T-helper 1 cell (primary cell): ENCODE measurements at regions not wholly inside any gene's neighbourhood (a gene's known extent, or its start where the extent isn't known, plus 50 kb on each side); places are given as distances from the start of the nearest gene placed in this dataset.
"Not testable (repeated sequence)": the region's sequence is repeated elsewhere in the genome, so short reads cannot be mapped to it uniquely, and the experiment has no call there.

Source experiments
- DNase-seq, 5 donors: peaks; one replicate each; pipeline ENCODE4 v3.0.0-alpha.2; 2012 to 2020

DNA sequence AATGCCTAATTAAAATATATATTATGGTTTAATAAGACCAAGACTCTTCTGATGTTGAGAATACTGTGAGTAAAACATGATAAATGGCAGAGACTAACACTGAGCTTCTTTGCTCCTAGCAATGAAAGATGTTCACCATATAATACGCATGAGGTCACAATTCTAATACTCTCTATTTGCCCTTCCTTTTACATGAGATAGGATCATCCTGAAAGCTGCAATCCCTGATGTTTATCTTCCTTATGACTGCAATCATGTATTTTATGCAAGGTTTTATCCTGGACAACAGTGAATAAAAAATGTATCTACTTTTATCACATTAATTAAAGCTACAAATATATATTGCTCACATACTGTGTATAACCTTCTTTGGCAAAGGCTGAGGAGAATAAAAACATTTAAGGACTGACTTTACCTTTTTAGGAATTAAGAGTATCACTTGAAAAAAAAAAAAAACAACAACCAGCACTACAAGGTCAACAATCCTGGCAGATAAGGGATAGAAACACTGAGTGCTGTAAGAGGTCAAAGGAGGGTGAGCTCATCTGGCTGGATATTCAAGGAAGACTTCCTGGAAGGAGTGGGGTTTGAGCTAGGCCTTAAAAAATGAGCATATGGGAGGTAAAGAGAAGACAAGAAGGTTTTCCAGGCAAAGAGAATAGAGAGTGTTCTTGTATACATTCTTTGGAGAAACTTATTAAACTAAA is 99.9 kb downstream of the AREG start:
- DNase-seq, result no peak

DNA sequence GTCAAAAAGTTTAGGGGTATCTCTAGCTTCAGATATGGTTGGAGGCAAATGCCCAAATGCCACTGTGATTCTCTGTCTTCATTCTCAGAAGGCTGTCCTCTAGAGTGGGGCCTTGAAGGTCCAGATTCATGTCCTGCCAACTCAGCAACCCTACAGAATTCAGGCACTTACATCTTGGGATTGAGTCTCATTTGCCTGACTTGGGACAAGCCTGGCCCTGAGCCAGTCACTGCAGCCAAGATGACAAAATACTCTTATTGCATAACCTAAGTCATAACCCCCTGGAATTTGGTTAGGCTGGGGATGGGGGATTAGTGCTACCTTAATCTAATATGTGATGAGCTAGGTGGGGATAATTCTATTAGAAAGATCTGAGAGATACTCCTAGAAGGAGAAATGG is 100.5 kb downstream of the AREG start:
- DNase-seq, result no peak

DNA sequence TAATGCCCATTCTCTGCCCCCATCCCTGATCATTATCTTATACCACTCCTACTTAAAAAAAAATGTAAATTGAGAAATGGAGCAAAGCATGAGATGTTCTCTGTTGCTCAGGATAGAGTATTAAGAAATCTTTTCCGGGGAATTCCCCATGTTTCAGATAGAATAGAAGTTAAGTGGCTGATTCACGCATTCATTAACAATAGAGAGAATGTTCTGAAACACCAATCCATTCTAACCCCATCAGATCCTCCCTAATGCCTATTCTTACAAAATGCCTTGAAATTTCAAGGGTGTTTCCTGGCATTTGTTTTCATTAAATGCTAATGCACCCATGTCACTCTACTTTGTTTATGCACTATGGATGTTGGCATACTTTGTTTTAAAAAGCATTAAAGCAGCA is 101.1 kb downstream of the AREG start:
- DNase-seq, result no peak

DNA sequence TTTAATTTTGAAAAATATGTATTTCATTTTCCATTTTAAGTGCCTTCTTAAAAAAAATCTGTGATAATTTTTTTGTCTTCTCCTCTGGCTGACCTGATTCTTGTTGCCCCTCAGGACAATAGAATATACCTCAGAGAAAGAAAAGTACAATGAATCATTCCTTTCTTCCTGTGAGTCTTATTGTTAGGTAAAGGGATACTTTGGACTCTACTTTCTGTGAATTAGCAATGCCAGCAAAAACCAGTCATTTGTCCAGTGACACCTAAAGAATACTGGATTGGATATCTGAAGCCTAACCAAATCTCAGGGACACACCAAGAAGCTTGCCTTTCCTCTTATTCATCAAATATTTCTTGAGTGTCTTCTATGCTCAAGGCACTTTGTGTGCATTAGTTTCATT is 102.1 kb downstream of the AREG start:
- no peak for DNase-seq

DNA sequence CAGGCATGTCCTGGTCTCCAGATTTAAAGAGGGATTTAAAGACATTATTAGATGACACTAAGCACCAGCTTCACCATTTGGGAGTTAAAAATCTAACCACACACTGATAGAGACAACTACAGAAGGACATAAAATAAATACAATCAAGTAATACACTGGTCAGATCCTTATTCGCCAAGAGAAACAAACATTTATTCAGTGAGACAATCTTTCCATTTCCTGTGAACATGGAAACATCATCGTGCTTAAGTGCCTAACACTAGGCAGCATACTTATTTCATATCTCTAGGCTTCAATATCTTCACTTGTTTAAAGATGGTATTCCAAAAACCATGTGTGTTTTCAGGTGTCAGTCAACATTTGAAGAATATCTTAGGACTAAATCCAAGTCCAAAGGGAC is 103.6 kb downstream of the AREG start:
- no peak for DNase-seq

DNA sequence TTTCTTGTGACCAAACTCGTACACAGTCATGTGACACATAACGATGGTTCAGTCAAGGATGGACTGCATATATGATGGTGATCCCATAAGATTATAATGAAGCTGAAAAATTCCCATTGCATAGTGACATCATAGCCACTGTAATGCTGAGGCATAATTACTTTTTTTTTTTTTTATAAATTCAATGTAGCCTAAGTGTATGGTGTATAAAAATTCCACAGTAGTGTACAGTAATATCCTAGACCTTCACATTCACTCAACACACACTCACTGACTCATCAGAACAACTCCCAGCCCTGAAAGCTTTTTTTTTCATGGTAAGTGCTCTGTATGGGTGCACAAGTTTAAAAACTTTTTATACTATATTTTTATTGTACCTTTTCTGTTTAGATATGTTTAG is 105.0 kb downstream of the AREG start:
- no peak for DNase-seq

DNA sequence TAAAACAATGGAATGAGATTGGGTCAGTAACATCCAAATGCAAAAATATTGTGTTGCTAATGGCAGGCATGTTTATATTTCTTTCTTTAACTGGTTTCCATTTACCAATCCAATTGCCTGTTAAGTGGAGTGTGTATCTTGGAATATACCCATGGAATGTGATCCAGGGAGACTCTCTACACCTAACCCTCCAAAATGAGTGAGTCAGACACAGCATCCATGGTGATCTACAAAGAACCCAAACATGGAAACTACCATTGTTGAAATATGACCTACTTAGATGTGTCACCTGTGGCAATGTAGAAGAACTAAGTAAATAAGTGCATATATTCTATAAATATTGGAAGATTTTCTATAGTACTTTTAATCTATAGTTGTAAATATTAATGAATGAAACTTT is 110.3 kb downstream of the AREG start:
- no peak for DNase-seq

DNA sequence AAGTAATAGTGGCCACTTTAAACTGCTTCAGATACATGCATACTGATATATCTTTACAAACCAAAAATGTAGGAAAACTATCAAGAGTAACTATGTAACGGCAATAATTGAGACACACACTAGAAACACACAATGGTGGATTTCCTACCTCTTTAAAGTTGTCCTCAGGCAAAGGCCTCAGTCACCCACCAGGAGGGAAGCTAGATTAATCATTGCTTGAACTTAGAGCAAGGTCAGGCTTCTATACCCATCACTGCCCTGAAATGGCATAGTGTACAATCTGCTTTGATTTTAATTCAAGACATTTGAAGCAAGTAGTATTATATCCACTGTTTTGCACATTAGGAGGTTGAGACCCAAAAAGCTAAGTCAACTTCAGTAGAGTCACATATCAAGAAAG is 110.9 kb downstream of the AREG start:
- no peak for DNase-seq

DNA sequence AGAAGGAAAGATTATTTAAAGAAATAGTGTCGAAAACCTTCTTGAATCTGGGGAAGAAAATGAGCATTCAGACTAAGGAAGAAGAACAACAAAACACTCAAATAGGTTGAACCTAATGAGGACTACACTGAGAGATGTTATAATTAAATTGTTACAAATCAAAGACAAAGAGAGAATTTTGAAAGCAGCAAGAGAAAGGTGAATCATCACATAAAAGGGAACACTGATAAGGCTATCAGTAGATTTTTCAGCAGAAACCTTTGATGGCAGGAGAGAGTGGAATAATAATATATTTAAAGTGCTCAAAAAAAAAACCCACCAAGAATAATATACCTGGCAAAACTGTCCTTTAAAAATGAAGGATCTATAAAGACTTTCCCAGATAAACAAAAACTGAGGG is 114.9 kb downstream of the AREG start:
- DNase-seq, result no peak

DNA sequence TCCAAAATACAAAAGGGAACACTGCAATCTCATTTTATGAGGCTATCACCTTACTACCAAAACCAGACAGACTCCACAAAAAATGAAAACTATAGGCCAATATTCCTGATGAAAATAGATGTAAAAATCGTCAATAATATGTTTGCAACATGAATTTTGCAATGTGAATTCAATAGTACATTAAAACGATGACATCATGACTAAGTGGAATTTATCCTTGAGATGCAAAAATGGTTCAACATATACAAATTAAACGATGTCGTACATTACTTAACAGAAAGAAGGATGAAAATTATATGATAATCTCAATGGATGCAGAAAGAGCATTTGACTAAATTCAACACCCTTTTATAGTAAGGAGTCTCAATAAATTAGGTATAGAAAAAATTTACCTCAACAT is 123.0 kb downstream of the AREG start:
- no peak for DNase-seq

DNA sequence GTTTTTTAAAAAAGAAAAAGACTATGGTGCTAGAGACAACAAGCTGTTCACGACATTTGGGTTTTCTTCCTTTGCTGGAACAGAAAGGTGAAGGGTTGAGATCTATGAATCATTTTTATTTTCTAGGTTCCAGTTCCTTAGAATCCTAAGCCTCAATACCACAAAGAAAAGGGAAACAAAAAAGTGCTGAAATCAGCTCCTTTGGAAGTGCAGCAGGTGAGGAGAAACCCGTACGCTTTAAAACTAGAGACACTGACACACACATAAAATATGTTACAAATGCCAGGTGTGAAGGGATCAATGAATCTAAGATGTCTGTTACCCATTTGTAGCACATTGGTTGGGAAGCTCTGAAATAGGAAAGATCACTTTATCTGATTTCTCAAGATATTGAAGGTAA is 125.2 kb downstream of the AREG start:
- DNase-seq, result no peak

DNA sequence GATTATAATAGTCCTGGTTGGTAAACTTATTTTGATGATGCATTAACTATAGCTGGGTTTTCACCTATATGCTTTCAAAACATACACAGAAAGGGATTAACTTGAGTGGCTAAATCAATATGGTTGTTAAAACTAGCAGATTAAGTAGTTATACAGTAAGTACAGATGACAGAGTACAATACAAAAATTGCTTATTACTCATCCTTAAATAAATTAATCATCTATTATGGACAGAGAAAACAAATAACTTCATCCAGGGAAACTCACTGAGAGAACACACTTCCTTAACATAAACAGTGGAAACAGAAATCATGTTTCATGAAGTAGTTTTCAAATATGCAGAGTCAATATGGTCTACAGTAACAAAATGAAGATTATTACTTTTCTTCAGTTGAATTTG is 133.4 kb downstream of the AREG start:
- no peak for DNase-seq

DNA sequence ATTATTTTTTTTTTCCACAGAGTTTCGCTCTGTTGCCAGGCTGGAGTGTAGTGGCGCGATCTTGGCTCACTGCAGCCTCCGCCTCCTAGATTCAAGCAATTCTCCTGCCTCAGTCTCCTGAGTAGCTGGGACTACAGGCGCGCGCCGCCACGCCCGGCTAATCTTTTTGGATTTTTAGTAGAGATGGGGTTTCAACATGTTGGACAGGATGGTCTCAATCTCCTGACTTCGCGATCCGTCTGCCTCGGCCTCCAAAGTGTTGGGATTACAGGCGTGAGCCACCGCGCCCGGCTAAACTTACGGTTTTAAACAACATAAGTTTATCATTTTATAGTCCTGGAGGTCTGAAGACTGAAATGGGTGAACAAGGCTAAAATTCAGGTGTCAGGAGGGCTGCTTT is 133.9 kb downstream of the AREG start:
- not testable (repeated sequence) for DNase-seq

DNA sequence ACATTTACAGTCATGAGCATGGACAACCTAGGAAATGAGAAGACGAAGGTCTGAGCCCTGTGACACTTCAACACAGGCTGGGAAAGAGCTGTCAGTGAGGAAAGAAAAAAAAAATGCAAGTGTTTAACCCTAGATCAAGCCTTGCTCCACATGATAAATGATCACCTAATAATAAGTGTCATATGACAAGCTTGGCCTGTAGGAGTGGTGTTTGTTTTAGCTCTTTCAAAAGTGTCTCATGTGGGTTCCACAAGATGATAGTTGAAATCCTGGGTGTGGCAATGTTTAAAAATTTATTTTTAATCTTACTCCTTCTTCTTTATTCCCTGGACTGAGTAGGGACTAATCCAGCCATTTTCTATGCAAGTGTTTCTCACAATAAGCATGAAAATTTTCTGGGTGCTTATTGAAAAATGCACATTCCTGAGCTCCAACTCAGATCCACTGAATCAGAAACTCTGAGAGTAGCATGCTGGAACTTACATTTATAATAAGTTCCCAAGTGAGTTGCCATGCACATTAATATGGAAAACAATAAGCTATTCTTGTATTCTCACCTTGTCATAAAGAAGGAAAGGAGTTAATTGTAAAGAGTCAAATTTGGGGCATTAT is 138.3 kb downstream of the AREG start:
- no peak for DNase-seq

DNA sequence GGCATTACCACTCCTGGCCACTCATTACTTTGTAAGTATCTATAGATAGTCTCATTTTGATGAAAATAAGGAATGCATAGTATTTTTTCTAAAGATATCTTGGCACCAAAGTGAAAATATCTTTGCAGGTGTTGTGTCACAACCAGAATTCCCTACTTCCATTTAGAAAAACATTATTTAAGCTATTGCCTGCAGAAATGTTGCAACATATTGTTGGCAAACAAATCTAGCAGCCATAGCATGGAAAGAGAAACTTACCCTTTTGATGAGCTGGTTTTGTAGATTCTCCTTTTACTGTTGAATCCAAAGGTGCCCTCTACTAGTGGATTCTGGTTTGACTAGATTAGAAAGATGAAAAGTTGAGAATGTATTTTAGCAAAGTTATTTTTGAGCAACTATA is 138.8 kb downstream of the AREG start:
- DNase-seq, result no peak

DNA sequence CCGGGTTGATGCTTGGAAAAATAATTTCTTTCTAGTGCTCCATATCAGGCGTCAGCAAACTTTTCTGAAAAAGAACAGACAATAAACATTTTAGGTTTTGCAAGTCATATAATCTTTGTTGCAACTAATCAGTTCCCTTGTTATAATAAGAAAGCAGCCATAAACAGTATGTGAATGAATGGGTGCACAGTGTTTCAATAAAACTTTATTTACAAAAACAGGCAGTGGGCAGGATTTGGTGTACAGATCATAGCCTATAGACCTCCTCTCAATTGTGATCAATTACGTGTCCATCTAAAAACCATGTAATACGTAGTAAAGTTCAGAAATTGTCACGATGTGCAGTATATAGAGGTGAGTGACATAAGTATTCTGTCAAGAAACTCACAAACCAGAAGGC is 143.4 kb downstream of the AREG start:
- DNase-seq, result no peak

DNA sequence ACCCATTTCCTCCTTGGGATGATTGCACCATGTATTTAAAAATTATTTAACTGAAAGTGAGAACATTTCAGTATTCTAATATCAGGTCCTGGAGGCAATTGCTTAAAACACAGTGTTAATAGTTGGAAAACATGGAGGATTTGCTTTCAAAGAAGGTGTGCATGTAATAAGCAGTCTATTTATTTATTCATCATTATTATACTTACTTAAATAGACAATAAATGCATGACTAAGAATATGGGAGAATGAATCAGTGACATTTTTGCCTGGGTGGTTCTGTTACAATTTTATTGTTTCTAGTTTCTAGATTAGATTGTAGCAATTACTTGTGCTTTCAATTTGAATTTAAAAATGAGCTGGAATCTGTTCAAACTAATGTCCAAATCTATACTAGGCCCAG is 145.5 kb downstream of the AREG start:
- DNase-seq, result no peak

DNA sequence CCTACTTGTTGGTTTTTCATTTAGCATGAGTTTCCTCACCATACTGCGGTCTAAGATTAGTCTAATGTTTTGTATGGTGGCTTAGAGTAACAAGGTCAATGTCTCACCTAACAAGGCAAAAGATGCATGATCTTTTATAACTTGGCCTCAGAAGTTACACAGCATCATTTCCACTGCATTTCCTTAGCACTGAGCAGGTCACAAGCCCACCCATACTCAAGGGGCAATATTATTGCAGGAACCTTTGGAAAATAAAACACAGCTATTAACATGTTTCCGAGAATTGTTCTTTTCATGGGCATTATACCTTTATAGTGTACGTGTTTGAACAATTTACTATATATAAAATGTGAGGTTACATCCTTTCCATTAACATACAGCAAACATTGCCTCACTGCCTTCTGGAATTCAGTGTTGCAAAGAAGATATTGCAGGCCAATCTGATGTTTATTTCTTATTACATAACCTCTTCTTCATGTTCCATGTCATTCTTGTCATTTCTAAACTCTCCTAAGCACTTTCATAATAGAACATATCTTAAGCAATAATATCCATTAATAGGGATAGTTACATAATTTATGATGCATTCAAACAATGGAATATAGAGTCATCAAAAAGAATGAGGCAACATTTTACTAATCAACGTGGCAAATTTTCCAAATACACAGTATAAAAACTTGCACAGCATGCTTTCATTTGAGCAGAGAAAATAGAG is 153.8 kb downstream of the AREG start:
- no peak for DNase-seq

DNA sequence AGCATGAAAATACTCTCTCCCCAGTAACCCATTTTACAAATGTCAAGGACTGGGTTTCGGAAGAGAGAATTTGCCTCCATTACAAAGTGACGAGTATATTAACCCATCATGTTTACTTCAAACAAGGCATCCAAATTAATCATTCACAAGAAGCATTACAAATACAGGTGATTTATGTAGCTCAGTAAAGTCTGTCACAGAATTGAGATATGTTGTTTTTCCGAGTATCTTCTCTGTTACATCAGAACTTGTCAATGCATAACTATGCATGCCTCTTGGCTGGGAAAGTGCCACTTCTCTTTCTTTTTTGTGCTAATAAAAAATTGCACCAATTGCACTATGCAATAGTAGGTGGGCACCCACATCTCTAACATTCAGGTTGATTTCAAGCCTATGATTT is 158.2 kb downstream of the AREG start:
- DNase-seq, result no peak

DNA sequence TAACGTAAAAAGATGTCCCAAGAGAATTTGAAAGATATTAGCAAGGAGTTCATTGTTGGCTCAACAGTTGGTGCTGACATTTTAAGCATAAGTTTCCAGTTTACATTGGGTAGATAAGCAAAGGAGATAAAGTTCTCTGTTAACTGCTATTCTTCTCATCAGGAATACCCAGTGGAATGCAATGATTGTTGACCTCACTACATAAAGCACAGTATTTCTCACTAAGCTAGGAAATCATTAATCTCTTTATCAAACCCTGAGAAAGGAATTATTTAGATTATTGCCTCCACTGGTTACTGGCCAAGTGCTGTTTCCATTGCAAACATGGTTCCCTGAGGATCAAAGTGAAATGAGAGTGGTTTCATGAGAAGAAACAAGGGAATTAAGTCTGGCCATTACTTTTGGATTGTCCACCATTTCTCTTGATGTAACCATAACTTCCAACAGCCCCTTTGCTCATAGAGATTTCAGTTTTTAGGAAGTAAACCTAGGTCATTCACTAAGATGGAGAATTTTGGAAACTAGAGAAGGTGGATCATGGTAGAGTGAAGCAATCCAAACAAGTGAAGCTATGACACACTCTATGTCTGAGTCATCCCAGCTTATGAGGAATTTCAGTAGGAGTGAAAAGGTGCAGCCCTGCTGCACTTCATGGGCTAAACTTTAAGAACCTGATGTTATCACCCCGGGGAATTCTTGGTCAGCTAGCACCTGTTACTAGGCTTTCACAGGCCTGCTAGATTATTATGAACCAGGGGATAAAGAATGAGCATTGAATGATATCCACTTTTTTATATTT is 163.4 kb downstream of the AREG start:
- DNase-seq, result no peak

DNA sequence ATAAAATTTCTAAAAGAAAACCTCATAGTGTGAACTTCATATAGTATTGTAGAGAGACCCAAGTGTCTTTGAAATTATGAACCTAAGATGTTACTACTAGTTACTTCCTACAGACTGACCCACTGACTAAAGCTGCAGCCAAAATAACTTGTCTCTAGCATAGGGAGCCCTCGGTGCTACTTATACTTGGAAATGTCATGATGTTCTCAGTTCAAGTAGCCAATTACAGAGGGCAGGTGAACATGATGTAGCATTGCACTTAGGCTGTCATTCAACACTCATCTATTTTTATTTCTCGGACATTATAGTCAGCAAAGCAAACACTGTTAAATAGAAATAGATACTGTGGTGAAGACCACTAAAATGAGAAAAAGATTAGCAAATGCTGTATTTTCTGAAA is 165.6 kb downstream of the AREG start:
- no peak for DNase-seq

DNA sequence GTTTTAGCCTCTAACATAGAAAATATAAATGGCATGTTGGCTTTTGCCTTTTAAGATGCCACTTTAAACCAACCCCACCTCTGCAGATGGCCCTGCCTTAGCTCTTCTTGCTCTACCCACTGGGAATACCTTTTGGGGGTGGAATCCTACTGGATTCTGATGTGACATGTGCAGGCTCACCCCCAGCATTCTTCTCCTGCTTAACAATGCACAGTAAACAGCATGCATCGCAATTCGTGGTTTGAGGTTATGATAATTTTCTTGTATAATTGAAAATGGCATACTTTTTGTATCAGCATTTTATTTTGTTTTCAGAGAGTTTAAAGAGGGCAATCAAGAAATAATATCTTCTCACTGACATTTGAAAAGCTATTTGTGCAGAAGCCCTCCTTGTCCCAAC is 167.9 kb downstream of the AREG start:
- no peak for DNase-seq

DNA sequence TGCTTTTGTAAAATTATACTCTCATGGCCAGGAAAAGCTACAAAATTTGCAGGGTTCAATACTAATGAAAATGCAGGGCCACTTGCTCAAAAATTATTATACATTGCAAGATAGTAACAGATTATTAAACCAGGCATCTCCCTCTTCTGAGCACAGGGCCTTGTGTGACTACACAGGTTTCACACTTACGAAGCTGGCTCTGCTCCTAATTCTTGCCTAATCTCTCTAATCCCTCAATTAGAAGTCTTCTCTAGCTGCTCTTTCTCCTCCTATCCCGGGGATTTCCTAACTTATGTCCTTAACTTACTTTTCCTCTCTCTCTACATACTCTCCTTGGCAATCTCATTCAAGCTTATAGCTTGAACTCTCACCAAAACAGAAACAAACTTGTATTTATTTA is 168.3 kb downstream of the AREG start:
- DNase-seq, result no peak

DNA sequence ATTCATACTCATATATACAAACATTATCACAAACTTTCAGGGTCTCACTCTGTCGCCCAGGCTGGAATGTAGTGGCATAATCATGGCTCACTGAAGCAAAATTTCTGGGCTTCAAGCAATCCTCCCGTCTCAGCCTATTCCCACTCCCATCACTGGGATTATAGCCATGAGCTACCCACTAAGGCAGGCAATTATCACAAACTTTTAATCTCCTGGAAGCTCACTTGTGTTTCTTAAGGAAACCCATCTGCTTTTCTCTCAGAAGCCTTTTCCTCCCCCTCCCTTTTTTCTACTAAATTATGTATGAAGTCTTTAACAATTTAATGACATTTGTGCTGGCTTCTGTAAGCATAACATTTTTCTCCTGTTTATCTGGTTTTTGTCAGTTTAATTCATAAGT is 170.5 kb downstream of the AREG start:
- no peak for DNase-seq
